Body of pancreas (tissue), 4 donors: ENCODE measurements at regions not wholly inside any gene's neighbourhood (a gene's known extent, or its start where the extent isn't known, plus 50 kb on each side); places are given as distances from the start of the nearest gene placed in this dataset.

Source experiments
- CTCF ChIP-seq, 7 experiments: fragments of 450-650 bp in 4 of 7; fragments of 200-600 bp in 3 of 7; sonication (generic) in 3 of 7; IDR thresholded peaks; one replicate each; pipeline ENCODE4 v1.5.1; 2016 to 2019; ENCODE audit warnings: antibody characterized with exemption in 7 of 7
- POLR2A ChIP-seq, 3 donors: fragments of 450-650 bp; IDR thresholded peaks; one replicate each; pipeline ENCODE4 v1.6.1; 2016; ENCODE audit warnings: antibody characterized with exemption in 3 of 3, mild to moderate bottlenecking in 2 of 3

GRCh38 chr9:86531273-86531970 is 177.2 kb upstream of the TUT7 start:
- TF ChIP-seq CTCF (IDR thresholded peaks at IDR 0.05) (no peak), POLR2A (IDR thresholded peaks at IDR 0.05) (no peak)
